B cell (primary cell): ENCODE measurements at regions not wholly inside any gene's neighbourhood (a gene's known extent, or its start where the extent isn't known, plus 50 kb on each side); places are given as distances from the start of the nearest gene placed in this dataset.

Experiments used
- ATAC-seq: fragments of 200-7000 bp; cut with Tn5 transposase; one replicate; pipeline ENCODE4 v1.10.0; 2021; ENCODE audit warnings: low read depth, mild to moderate bottlenecking, moderate number of reproducible peaks, moderate library complexity
- CTCF ChIA-PET: fragments of 350-600 bp; sonication (Branson Sonifier 250); formaldehyde crosslinking; loops from one replicate; lab custom pipeline; 2021; ENCODE audit warnings: antibody characterized with exemption, inconsistent platforms; lab: Charles Lee
- POLR2A ChIA-PET: fragments of 350-600 bp; sonication (Branson Sonifier 250); formaldehyde crosslinking; loops from one replicate; lab custom pipeline; 2021; ENCODE audit warnings: antibody characterized with exemption; lab: Charles Lee
- DNase-seq: peaks from one replicate; pipeline ENCODE4 v3.0.0; 2013
- H2AFZ ChIP-seq: 2 replicates; pipeline ENCODE4 v1.6.1; 2012; ENCODE audit warnings: mild to moderate bottlenecking, low read depth, low read length; ENCODE audit not compliant: insufficient read depth, poor library complexity, severe bottlenecking
- H3K27ac ChIP-seq, 2 donors: 1 replicate in 1 of 2; 2 replicates in 1 of 2; pipeline ENCODE4 v1.5.1; 2012 to 2013; ENCODE audit warnings: low read length in 2 of 2, mild to moderate bottlenecking in 2 of 2, moderate library complexity in 1 of 2
- H3K27me3 ChIP-seq, 4 experiments: fragments of 200-600 bp in 1 of 4; sonication (generic) in 1 of 4; replicated peaks in 1 of 4; 1 replicate in 2 of 4; 2 replicates in 2 of 4; pipeline versions ENCODE4 v1.6.1 to v1.7.0; 2013 to 2016; ENCODE audit warnings: low read length in 3 of 4, mild to moderate bottlenecking in 2 of 4, mixed read lengths in 1 of 4, moderate library complexity in 1 of 4; ENCODE audit not compliant: insufficient read depth in 4 of 4, control insufficient read depth in 3 of 4; ENCODE audit errors: control extremely low read depth in 1 of 4
- H3K36me3 ChIP-seq, 2 experiments: replicated peaks in 1 of 2; 1 replicate in 1 of 2; 2 replicates in 1 of 2; pipeline versions ENCODE4 v1.6.1 to v1.7.1; 2013; ENCODE audit warnings: low read length in 1 of 2; ENCODE audit not compliant: insufficient read depth in 2 of 2, control insufficient read depth in 1 of 2; ENCODE audit errors: control extremely low read depth in 1 of 2, extremely low read depth in 1 of 2
- H3K4me1 ChIP-seq, 2 donors: fragments of 200-600 bp in 1 of 2; sonication (generic) in 1 of 2; 1 replicate in 1 of 2; 2 replicates in 1 of 2; pipeline versions ENCODE4 v1.5.1 to v1.6.1; 2013 to 2017; ENCODE audit warnings: low read length in 2 of 2; ENCODE audit not compliant: control insufficient read depth in 2 of 2, insufficient read depth in 2 of 2
- H3K4me2 ChIP-seq: replicated peaks from 2 replicates; pipeline ENCODE3; 2012; ENCODE audit warnings: mild to moderate bottlenecking, low read depth, low read length; ENCODE audit not compliant: poor library complexity, severe bottlenecking
- H3K4me3 ChIP-seq, 5 experiments: fragments of 200-600 bp in 1 of 5; sonication (generic) in 1 of 5; 1 replicate in 3 of 5; 2 replicates in 2 of 5; pipeline versions ENCODE4 v1.5.1 to v1.7.0; 2011 to 2016; ENCODE audit warnings: low read length in 4 of 5, mild to moderate bottlenecking in 4 of 5, low read depth in 2 of 5, control low read depth in 1 of 5, moderate library complexity in 1 of 5; ENCODE audit not compliant: insufficient read depth in 1 of 5; ENCODE audit errors: control extremely low read depth in 1 of 5, extremely low read depth in 1 of 5
- H3K79me2 ChIP-seq: fragments of 200-600 bp; sonication (generic); one replicate; pipeline ENCODE4 v1.6.0; 2016; ENCODE audit warnings: low read length; ENCODE audit not compliant: control insufficient read depth, insufficient read depth
- H3K9ac ChIP-seq: fragments of 200-600 bp; sonication (generic); 2 replicates; pipeline ENCODE4 v1.6.1; 2017; ENCODE audit warnings: mild to moderate bottlenecking, low read length, moderate library complexity
- H3K9me3 ChIP-seq, 3 donors: one replicate each; pipeline versions ENCODE4 v1.6.1 to v1.7.1; 2013; ENCODE audit warnings: low read length in 2 of 3; ENCODE audit not compliant: control insufficient read depth in 2 of 3, insufficient read depth in 1 of 3; ENCODE audit errors: control extremely low read depth in 1 of 3
- H4K20me1 ChIP-seq: 2 replicates; pipeline ENCODE4 v1.6.0; 2012; ENCODE audit warnings: mild to moderate bottlenecking, low read length; ENCODE audit not compliant: insufficient read depth, control insufficient read depth, poor library complexity, severe bottlenecking
- H3K27ac Mint-ChIP-seq: one replicate; pipeline ENCODE4 v1.8.0; 2021; ENCODE audit warnings: mixed read lengths
- H3K27me3 Mint-ChIP-seq: one replicate; pipeline ENCODE4 v1.8.0; 2021; ENCODE audit warnings: mixed read lengths
- H3K4me1 Mint-ChIP-seq: one replicate; pipeline ENCODE4 v1.8.0; 2021; ENCODE audit warnings: mixed read lengths
- H3K4me3 Mint-ChIP-seq: one replicate; pipeline ENCODE4 v1.8.0; 2021; ENCODE audit warnings: mixed read lengths
- H3K9me3 Mint-ChIP-seq: one replicate; pipeline ENCODE4 v1.8.0; 2022; ENCODE audit warnings: mixed read lengths; ENCODE audit not compliant: insufficient read depth
- EZH2 ChIP-seq: IDR thresholded peaks from 2 replicates; pipeline ENCODE4 v1.6.1; 2012; ENCODE audit warnings: borderline replicate concordance, low read depth, mild to moderate bottlenecking, moderate library complexity, low read length; ENCODE audit not compliant: insufficient read depth, poor library complexity, severe bottlenecking
- WGBS: methylation state at CpG from one replicate; pipeline ENCODE4 v1.1.5; 2013; ENCODE audit warnings: missing lambda C conversion rate; ENCODE audit not compliant: insufficient coverage; 5-methylcytosine and 5-hydroxymethylcytosine counted together
- intact Hi-C: fragments of 100-400 bp; cut with micrococcal nuclease; formaldehyde crosslinking; loops from one replicate; pipeline ENCODE4 v1.10.0; 2022
- TF ChIP-seq, protein P1 (sequence below): fragments of 200-600 bp; IDR thresholded peaks from one replicate; pipeline ENCODE4 v1.8.0; 2022; ENCODE audit warnings: antibody characterized with exemption, mild to moderate bottlenecking

DNA sequence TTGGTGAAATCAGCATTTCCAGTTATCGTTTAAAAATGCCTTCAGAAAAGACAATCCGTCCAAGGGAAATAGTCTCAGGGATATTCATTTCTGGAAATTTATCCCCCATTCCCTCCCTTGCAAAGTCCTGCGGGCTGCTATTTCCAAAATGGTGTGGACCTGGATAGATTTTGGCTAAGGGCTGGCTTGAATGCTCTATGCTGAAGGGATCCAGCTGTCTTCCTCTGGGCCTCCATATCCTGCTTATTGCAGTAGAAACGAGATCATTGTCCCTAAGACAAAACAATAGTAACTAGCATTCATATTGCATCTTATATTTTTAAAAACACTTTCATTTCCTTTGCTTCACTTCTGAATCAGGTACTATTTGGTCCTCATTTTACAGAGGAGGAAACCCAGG lies 129.9 kb downstream of the ANKRD60 start:
- WGBS: no CpG with 5 or more reads among the region's 4 CpGs
- Histone ChIP-seq H2AFZ (no peak overlapping the region), H3K4me2 (no peak overlapping the region), H3K36me3 (no peaks in the 10 kb centered on the region), H3K27ac (no peak overlapping the region), H3K4me1 (no peaks in the 10 kb centered on the region), H3K9me3 (no peaks in the 10 kb centered on the region), H3K4me3 (no peak overlapping the region), H3K27me3 (peaks cover 0 to 6% (median 1%) of the 10 kb centered on the region in 4 experiments), H3K9ac (no peak overlapping the region), H4K20me1 (no peaks in the 10 kb centered on the region), H3K79me2 (no peaks in the 10 kb centered on the region)
- Mint-ChIP-seq H3K27me3 (peaks cover 27% of the 10 kb centered on the region), H3K9me3 (no peaks in the 10 kb centered on the region), H3K27ac (no peak overlapping the region), H3K4me1 (no peaks in the 10 kb centered on the region), H3K4me3 (no peak overlapping the region)
- intact Hi-C loops: no loop called here
- POLR2A ChIA-PET: no interaction called here
- CTCF ChIA-PET: no interaction called here
- DNase-seq: no peak
- no peak for ATAC-seq
- TF ChIP-seq EZH2: no peak
- TF ChIP-seq, protein P1, sequence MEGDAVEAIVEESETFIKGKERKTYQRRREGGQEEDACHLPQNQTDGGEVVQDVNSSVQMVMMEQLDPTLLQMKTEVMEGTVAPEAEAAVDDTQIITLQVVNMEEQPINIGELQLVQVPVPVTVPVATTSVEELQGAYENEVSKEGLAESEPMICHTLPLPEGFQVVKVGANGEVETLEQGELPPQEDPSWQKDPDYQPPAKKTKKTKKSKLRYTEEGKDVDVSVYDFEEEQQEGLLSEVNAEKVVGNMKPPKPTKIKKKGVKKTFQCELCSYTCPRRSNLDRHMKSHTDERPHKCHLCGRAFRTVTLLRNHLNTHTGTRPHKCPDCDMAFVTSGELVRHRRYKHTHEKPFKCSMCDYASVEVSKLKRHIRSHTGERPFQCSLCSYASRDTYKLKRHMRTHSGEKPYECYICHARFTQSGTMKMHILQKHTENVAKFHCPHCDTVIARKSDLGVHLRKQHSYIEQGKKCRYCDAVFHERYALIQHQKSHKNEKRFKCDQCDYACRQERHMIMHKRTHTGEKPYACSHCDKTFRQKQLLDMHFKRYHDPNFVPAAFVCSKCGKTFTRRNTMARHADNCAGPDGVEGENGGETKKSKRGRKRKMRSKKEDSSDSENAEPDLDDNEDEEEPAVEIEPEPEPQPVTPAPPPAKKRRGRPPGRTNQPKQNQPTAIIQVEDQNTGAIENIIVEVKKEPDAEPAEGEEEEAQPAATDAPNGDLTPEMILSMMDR: no peak

DNA sequence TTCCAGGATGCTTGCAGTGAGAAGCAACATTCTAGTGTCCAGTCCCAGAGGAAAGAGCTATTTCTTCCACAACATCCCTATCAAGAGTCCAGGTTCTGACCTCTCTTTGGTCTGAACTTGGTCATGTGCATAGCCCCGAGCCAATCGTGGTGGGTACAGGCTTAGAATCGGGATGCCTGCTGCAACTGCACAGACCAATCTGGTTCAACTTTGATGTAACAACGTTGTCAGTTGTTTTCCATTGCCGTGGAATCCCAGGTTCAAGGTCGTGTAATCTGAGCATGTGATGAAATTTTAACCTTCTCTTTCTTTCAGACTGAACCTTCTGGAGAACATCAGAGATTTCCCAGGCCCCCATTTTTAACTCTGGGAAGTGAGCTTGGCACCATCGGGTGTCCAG lies 130.5 kb downstream of the ANKRD60 start:
- DNase-seq (no peak), ATAC-seq (no peak)
- H3K9ac ChIP-seq: no peak overlapping the region
- H3K4me2 ChIP-seq: no peak overlapping the region
- 97% methylated on average over 7 of the region's 7 CpGs for WGBS
- intact Hi-C loops: no loop called here
- no peaks in the 10 kb centered on the region for H3K36me3 ChIP-seq
- TF ChIP-seq EZH2: no peak
- TF ChIP-seq, protein P1: no peak
- CTCF ChIA-PET: no interaction called here
- H3K27ac ChIP-seq: no peak overlapping the region
- Mint-ChIP-seq H3K27me3 (peaks cover 22% of the 10 kb centered on the region), H3K27ac (no peak overlapping the region), H3K4me1 (no peaks in the 10 kb centered on the region), H3K9me3 (no peaks in the 10 kb centered on the region), H3K4me3 (no peak overlapping the region)
- POLR2A ChIA-PET: no interaction called here
- H4K20me1 ChIP-seq: no peaks in the 10 kb centered on the region
- no peaks in the 10 kb centered on the region for H3K79me2 ChIP-seq
- peaks cover 0 to 6% (median 1%) of the 10 kb centered on the region in 4 experiments for H3K27me3 ChIP-seq
- no peak overlapping the region for H3K4me3 ChIP-seq
- H3K9me3 ChIP-seq: no peaks in the 10 kb centered on the region
- H3K4me1 ChIP-seq: no peaks in the 10 kb centered on the region
- no peak overlapping the region for H2AFZ ChIP-seq
